ENCODE measurements at regions not wholly inside any gene's neighbourhood (a gene's known extent, or its start where the extent isn't known, plus 50 kb on each side); places are given as distances from the start of the nearest gene placed in this dataset.
"Not testable (repeated sequence)": the region's sequence is repeated elsewhere in the genome, so short reads cannot be mapped to it uniquely, and the experiment has no call there.

DNA sequence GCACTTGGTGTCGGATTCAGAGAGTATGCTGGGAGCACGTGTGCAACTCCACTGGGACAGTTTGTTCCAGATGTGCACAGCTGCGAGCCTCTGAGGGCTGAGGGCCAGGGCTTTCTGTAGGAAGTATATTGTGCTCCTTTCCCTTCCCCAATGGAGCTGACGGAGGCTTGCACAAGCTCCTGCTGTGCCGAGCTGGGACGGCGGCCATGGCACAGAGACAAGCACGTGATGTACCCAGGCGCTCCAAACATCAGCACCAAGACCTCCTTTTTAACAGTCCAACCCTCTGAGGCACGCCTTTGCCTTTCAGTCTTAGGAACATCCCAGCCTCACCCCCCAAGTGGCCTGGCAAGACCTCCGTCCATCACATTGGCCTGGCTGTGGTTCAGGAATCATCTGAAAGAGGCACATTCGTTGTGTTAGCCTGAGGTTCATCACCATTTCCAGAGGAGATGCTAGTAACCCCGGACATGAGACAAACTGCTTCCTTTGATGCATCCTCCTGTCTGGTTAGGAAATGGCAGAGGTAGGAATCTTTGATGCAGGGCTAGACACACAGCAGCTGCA is 339.2 kb upstream of the KAZN start:
- DNase-seq (ENCODE audit: low read depth): peak; percentile 93

DNA sequence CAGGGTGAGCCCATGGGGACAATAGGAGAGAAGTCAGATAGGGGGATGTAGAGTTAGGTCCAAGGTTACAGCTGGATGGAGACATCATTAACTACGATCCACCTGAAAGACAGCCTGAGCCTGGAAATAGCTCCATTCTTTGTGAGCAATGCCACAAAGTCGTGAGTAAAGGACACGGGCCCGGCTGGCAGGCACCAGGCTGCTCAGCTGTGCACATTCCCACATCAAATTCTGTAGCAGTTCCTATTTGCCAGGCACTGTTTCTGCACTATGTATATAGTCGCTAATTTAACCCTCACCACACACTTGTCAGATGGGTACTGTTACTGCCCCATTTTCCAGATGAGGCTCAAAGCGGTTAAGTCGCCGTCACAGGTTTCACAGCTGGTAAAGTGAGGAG is 338.0 kb upstream of the KAZN start:
- DNase-seq (ENCODE audit: low read depth): no peak

DNA sequence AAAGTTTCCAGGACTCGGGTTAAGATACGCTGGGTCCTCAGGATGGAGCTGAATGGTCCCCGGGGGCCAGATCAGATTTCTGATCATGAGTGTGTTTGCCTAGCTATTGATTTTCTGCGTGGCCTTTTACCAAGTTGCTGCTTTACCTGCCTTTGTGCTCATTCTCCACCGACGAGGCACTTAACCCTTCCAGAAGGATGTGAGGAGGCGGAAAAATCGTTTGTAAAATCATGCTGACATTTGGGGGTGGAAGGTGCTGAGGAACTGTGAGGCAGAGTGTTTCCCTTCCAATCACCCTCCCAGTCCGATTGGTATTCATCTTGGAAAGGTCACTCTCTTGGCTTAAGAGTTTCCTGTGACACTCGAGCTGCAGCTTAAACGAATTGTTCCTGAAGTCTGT is 337.1 kb upstream of the KAZN start:
- no peak for DNase-seq (ENCODE audit: low read depth)

DNA sequence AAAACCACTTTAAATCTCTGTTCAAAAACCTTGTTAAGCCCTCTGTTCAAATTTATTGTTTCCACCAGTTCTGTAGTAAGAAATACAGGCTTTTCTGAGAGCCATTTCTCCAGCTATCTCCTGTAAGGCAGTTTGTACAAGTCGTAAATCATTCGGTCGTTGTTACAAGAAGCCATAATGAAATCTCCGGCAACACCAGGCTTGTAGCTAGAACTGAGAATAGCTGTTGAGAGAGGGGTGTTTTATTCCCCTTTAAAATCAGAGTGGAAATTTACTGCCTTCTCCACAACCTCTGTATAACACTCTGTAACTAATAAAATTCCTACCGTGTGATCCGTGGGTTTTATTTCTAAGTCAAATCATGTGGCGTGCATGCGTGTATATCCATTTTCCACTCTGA is 335.8 kb upstream of the KAZN start:
- DNase-seq (ENCODE audit: low read depth): no peak

DNA sequence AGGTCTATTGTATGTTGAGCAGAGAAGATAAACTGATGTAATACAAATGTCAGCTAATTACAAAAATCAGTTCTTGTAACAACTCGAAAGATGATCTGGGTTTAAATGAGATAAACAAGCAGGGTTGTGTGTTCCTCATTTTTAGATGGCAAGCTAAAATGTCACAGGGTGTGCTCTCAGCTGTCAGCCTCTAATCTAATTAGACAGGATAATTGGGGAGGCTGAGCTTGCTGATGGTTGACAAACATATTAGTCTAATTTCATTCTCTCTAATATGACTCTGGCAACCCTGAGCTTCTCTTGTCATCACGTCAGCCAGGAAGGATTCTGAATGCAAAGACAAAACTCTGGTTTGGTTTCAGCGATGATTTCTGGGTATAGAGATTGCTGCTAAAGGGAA is 335.3 kb upstream of the KAZN start:
- no peak for DNase-seq (ENCODE audit: low read depth)

DNA sequence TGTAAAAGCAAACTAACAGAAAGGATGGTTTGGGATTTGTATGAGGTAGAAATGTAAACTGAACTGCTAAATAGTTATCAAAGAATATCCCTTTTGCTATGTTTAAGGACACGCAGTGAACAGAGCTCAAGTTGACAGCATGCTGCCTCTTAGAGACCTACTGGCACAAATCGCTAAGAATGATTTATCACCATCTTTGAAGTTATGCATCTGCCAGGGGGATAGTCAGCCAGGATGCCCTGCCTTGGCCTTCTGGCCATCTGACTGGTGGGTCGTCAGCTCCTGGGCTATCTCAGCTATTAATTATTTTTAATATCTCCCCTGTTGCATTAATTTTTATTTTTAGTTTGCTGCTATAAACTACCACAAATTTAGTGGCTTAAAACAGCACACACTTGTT is 334.8 kb upstream of the KAZN start:
- DNase-seq (ENCODE audit: low read depth): no peak

DNA sequence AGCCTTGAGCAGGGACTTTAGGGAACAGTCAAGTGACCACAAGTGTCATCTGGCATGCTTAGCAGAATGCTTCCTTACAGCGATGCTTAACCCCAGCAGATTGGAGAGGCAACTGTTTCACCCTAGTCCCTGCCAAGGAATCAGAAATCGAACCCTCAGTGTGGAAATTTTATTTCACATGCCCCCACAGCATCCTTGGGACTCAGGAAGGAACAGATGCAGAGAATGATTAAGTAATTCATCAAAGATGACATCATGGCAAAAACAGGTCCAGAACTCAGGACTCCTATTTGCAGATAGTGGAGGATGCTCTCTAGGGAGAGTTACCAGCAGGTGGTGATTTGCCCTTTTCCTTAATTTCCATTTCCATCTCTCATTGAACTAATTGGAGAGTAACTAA is 333.0 kb upstream of the KAZN start:
- DNase-seq (ENCODE audit: low read depth): no peak

DNA sequence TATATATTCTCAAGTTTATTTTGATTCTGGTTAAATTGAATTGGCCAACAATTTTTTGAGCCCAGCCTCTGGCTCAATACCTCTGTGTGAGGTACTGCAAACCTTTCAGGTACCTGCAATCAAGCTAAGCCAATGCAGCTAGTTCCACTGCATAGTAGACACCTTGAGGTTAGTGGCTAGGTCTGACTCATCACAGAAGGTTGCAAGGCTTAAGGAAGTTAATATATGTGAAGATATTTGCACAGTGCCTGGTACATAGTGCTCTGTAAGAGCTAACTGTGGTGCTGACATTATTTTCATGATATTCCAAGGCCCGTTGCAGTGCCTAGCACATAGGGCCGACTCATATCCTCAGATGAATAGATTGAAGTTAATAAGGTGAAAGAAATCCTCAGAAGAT is 330.5 kb upstream of the KAZN start:
- no peak for DNase-seq (ENCODE audit: low read depth)

DNA sequence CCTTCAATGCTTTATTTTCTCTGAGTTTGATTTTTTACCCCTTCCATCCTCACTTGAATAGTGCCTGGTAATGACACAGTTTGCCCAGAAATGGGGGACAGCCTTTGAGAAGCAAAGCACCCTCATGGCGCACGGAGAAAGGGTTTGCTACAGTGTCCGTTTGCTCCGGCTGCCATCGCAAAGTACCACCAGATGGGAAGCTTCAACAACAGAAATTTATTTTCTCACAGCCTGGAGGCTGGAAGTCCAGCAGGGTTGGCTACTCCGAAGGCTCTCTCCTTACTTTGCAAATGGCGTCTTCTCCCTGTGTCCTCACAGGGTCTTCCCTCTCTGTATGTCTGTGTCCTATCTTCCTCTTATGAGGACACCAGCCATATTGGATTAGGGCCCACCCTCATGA is 327.7 kb upstream of the KAZN start:
- DNase-seq (ENCODE audit: low read depth): no peak

DNA sequence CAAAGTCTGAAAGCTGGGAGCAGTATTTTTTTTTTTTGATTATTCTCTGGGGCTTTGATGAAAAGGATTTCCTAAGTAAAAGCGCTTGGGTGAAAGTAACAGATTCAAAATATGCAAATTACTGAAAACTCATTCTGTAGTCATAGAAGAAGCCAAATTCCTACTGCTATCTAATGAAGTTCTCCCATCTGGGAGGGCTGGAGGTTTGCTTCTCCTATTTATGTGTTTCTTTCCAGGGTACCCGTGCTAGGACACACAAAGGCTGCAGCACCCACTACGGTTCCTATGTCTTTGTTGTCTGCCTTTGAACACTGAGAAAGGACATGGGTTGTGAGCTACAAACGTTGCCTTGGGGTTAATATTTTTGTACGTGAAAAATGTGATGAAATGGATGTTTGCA is 324.7 kb upstream of the KAZN start:
- no peak for DNase-seq (ENCODE audit: low read depth)

DNA sequence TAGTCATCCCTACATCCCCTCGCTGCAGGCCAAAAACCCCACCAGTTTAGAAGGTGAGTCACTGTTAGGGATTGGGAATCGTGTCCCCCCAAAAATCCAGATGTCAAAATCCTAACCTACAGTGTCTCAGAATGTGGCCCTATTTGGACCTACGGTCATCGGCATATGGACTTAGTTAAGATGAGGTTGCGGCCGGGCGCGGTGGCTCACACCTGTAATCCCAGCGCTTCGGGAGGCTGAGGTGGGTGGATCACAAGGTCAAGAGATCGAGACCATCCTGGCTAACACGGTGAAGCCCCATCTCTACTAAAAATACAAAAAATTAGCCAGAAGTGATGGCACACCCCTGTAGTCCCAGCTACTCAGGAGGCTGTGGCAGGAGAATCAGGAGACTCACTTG is 318.6 kb upstream of the KAZN start:
- DNase-seq (ENCODE audit: low read depth): not testable (repeated sequence)

DNA sequence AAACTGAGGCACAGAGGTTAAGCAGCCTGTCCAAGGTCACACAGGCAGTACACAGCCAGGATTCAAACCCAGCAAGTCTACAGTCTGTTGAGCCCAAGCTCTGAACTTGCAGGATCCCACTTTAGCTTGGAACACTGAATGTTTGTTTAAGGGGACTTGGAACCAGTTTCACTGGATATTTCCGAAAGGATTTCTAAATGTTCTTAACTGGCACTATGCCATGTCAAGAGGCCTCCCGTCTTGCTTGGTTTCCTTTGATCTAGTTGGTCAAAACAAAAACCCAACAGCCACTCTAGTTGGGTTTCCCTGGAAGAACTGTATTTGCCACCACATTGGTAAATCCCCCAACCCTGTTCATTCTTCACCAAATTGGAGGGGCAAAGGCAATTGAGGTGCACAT is 317.6 kb upstream of the KAZN start:
- DNase-seq (ENCODE audit: low read depth): no peak

DNA sequence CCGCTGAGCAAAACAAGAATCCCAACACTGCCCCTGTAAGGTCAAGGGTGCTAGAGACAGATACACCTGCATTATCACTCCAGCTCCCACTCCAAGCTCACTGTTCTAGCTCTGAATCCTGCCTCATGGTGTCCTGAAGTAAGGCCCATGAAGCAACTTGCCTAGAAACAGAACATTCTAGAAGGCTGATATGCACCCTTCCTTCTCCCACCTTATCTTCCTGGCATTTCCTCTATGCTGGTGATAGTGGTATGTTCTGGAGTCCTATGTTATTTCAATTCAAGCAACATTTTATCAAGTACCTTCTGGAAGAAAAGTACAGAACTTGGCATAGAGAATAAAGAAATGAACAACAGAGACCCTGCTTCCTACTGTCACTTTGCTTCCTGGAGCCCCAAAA is 317.1 kb upstream of the KAZN start:
- DNase-seq (ENCODE audit: low read depth): no peak

DNA sequence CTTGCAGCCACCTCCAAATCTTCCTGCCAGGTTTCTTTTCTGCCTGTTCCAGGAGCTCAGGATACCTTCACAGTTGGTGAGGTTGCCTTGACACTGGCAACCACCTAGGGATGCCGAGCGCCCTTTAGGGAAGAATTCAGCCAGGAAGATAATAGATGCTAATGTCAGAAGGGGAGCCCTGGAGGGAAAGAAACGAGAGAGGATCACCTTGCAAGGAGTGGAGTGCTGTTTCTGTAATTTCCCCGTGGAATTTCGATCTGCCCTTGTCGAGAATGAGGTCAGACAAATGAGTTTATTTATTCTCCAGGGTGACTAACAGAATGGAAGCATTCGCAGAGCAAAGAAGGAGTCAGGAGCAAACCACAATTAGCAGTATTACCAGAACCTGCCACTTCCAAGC is 315.8 kb upstream of the KAZN start:
- DNase-seq (ENCODE audit: low read depth): no peak

DNA sequence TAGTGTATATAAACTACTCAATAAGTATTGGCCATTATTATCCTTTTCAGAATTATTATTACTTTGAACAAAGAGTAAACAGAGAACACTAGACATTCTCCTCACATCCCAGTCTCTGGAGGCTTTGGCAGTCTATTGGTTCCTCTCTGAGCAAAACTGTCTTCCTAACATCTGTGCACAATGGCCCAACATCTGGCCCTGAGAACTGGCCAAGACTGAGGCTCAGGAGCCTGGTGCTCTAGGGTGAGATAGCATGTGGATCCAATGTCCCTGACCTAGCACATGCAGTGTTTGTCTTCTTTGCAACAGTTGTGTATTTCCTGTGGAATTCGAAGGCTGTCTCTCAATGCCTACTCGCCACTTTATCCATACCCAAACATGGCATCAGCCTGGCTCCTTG is 313.2 kb upstream of the KAZN start:
- no peak for DNase-seq (ENCODE audit: low read depth)

DNA sequence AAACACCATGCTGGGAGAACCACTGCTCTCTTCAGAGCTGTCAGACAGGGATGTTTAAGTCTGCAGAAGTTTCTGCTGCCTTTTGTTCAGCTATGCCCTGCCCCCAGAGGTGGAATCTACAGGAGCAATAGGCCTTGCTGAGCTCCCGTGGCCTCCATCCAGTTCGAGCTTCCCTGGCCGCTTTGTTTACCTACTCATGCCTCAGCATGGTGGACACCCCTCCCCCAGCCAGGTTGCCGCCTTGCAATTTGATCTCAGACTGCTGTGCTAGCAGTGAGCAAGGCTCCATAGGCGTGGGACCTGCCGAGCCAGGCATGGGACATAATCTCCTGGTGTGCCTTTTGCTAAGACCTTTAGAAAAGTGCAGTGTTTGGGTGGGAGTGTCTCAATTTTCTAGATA is 307.3 kb upstream of the KAZN start:
- DNase-seq (ENCODE audit: low read depth): not testable (repeated sequence)

DNA sequence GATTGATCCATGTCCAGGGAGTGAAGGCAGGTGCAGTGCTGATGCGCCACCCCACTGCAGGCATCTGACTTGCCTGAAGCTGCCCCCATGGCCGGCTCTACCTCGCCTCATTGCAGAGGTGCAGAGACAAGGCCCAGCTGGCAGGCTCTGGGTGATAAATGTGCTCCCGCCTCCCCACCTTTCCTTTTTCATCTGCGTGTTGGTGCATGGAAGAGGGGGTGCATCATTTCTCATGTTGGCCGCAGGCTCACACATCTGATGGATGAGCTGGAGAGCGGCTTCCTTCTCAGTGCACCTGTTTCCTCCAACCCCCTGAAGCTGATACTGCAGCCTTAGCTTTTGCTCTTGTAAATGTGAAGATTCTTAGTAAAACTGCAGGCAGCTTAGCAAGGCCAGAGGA is 306.0 kb upstream of the KAZN start:
- no peak for DNase-seq (ENCODE audit: low read depth)

DNA sequence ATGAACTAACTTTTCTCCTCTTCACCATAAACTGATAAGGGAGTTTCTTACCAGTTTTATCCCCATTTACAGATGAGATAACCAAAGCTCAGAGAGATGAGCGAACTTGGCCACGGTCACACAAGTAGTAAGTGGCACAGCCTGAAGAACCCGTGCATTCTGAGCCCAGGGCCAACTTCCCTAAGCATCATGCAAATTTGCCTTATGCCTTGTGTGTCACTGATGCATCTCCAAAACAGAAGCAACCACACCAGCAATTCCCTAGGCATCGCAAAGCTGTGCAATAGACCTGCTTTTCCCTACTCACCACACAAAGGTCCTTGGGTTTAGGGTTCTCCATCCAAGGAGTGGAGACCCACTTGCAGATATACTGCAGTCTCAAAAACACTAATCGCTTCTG is 304.5 kb upstream of the KAZN start:
- DNase-seq (ENCODE audit: low read depth): no peak

DNA sequence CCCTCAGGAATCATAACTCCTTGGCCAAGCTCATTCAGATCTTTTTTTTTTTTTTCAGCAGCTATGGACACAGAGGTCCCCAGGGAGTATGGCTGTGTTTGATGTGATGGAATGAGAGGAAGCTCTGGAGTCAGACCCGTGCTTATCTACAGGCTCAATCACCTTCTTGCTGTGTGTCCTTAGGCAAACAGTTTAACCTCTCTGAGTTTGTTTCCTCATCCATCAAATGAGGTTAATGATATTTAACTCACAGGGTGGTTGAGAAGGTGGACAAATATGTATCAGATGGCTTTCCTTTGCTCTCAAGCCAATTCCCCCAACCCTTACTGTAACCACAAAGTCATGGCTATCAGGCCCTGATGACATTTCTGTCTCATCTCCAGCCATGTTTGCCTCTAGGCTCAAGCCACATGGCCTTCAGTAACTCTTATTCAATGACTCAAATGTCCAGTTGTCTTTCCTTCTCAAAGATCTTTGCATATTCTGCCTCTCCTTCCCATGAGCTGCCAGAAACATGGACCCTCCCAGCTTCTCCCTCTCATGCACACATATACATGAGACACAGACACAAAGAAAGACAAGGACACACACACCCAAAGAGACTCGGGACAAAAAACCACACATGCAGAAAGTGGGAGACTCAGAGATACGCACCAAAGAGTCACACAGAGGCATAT is 303.5 kb upstream of the KAZN start:
- DNase-seq (ENCODE audit: low read depth): no peak

DNA sequence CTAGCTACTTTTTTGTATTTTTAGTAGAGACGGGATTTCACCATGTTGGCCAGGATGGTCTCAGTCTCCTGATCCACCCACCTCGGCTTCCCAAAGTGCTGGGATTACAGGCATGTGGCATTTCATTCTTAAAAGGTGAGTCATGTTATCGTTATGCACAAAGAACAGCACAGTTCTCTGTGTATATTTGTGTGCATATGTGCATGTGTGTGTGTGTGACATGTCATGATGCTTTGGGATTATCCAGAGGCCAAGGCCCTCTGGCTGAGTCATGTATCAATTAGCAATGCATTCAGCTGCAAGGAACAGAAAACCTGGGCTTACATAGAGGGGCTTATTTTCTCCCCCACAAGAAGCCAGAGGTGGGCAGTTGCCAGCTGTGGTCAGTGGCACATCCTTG is 301.7 kb upstream of the KAZN start:
- peak; percentile 21 for DNase-seq (ENCODE audit: low read depth)

DNA sequence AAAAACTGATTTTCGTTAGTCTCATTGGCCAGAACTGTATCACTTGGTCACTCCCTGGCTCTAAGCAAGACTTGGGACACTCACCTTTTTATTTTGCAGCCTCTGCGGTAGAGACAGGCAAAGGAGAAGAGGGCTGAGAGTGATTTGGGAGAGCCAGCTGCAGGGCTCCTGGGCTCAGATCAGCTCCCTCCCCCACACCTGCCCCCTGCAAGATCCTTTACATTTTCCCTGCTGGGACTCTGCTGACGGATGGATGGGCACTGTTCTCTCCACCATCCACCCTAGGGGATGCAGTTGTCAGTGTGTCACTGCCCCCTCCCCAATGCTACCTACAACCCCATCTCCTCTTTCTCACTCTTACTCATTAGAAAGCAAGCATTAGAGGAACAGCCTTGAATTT is 301.1 kb upstream of the KAZN start:
- no peak for DNase-seq (ENCODE audit: low read depth)

DNA sequence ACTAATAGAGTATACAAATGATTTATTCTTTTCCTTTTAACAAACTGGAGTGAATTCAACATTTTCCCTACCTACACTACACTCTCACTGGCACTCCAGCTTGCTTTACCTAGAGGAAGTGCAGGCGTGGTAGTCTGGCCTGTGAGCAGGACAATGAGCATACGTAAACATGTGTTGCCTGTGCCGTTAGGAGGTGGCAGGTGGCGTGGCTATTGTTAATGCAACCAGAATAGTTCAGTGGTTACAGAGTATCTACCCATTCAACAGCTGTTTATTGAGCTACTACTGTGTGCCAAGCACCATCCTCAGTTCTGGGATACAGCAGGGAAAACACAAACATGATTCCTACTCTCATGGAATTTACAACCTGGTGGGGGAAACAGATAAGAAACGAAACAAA is 299.7 kb upstream of the KAZN start:
- DNase-seq (ENCODE audit: low read depth): no peak

DNA sequence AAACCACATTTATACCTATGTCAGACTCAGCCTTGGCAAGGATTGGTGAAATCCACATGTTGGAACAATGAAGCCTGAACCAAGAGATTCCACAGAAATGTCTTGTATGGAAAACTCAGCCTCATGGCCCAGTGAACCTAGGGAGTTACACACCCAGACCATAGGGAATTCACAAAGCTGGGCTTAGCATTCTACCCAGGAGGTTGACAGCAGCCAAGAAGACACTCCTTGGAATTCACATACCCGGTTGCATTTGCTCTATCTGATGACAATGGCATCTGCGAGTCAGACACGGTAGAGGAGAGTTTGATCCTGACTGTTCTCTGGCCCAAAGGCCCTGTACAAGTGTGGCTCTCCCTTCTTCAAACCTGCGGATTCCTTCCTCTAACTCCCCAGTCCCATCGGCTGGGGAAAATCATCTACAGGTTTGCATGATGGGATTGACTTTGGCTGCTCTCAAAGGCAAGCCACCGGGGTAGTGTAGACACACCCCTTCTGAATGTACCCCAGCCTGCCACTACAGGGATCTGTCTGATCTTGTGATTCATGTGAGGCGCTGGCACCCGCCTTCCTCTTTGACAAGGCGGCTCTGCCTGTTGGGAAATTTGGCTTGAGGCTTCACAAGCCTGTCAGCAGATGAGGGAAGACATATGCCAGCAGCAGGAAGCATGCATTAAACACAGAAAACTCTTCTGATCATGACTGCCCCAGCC is 297.3 kb upstream of the KAZN start:
- DNase-seq (ENCODE audit: low read depth): no peak

DNA sequence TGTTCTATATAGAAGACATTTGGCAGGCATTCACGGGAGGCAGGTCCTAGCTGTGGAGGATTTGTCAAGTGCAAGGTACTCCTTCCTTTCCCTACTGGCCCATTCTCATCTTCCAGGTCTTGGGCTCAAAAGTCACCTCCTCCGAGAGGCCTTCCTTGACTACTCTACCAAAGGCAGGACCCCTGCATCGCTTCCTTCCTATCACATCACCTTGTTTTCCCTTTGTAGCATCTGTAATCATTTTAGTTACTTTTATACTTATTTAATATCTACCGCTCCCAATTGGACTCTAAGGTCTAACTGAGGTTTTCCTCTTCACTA is 296.8 kb upstream of the KAZN start:
- DNase-seq (ENCODE audit: low read depth): no peak

Measured in fibroblast of the conjunctiva (primary cell).